ENCODE measurements at regions not wholly inside any gene's neighbourhood (a gene's known extent, or its start where the extent isn't known, plus 50 kb on each side); places are given as distances from the start of the nearest gene placed in this dataset.

GRCh38 chr12:32030676-32031075 lies 71.5 kb downstream of the RESF1 start:
- TF ChIP-seq CTCF (IDR thresholded peaks at IDR 0.05) (no peak), ZFX (IDR thresholded peaks at IDR 0.05; ENCODE audit: borderline replicate concordance) (no peak)
